GM23338 (cell line): ENCODE measurements at regions not wholly inside any gene's neighbourhood (a gene's known extent, or its start where the extent isn't known, plus 50 kb on each side); places are given as distances from the start of the nearest gene placed in this dataset.
A peak's percentile ranks its signal among the peaks of the same experiment; 100 is the strongest.

Source experiments
- ATAC-seq: fragments of 200-7000 bp; cut with Tn5 transposase; 3 replicates; pipeline ENCODE4 v1.9.1; 2020
- DNase-seq: peaks from one replicate; pipeline ENCODE4 v3.0.0-alpha.2; 2015; ENCODE audit warnings: low spot score
- H2AFZ ChIP-seq: fragments of 200-600 bp; sonication (generic); 2 replicates; pipeline ENCODE4 v1.8.0; 2016; ENCODE audit warnings: antibody characterized with exemption, mild to moderate bottlenecking, moderate library complexity
- H3F3A ChIP-seq: fragments of 200-600 bp; sonication (generic); replicated peaks from 2 replicates; pipeline ENCODE4 v1.8.0; 2017; ENCODE audit warnings: antibody characterized with exemption, mixed run types, low read depth
- H3K27ac ChIP-seq: fragments of 200-600 bp; sonication (generic); 2 replicates; pipeline ENCODE4 v1.6.1; 2016; ENCODE audit warnings: low read depth
- H3K27me3 ChIP-seq: fragments of 200-600 bp; sonication (generic); 2 replicates; pipeline ENCODE4 v1.8.0; 2016; ENCODE audit warnings: mild to moderate bottlenecking, mixed run types, moderate library complexity; ENCODE audit not compliant: insufficient read depth
- H3K36me3 ChIP-seq: fragments of 200-600 bp; sonication (generic); 2 replicates; pipeline ENCODE4 v1.8.0; 2016; ENCODE audit warnings: mild to moderate bottlenecking; ENCODE audit not compliant: insufficient read depth
- H3K4me1 ChIP-seq: fragments of 200-600 bp; sonication (generic); 2 replicates; pipeline ENCODE4 v1.8.0; 2016; ENCODE audit warnings: mild to moderate bottlenecking, moderate library complexity; ENCODE audit not compliant: insufficient read depth
- H3K4me2 ChIP-seq: fragments of 200-600 bp; sonication (generic); 2 replicates; pipeline ENCODE4 v1.7.1; 2017; ENCODE audit warnings: mixed run types
- H3K4me3 ChIP-seq: fragments of 200-600 bp; sonication (generic); 2 replicates; pipeline ENCODE4 v1.6.1; 2016; ENCODE audit warnings: mixed run types
- H3K79me2 ChIP-seq: fragments of 200-600 bp; sonication (generic); replicated peaks from 2 replicates; pipeline ENCODE4 v1.8.0; 2017; ENCODE audit warnings: mild to moderate bottlenecking; ENCODE audit not compliant: insufficient read depth
- H3K9me2 ChIP-seq: fragments of 200-600 bp; sonication (generic); 2 replicates; pipeline ENCODE4 v1.8.0; 2017; ENCODE audit not compliant: insufficient read depth
- H4K20me1 ChIP-seq: fragments of 200-600 bp; sonication (generic); replicated peaks from 2 replicates; pipeline ENCODE4 v1.8.0; 2017; ENCODE audit warnings: mild to moderate bottlenecking; ENCODE audit not compliant: insufficient read depth
- H3K27ac Mint-ChIP-seq: 2 replicates; pipeline ENCODE4 v1.8.0; 2020; ENCODE audit warnings: inconsistent platforms, mild to moderate bottlenecking, moderate library complexity, mixed read lengths
- H3K27me3 Mint-ChIP-seq: 3 replicates; pipeline ENCODE4 v1.8.0; 2022; ENCODE audit warnings: low read depth, mild to moderate bottlenecking, moderate library complexity, mixed read lengths, inconsistent platforms; ENCODE audit not compliant: insufficient read depth, poor library complexity
- H3K36me3 Mint-ChIP-seq: 3 replicates; pipeline ENCODE4 v1.8.0; 2021; ENCODE audit warnings: low read depth, mild to moderate bottlenecking, inconsistent platforms, moderate library complexity, mixed read lengths
- H3K4me1 Mint-ChIP-seq: 3 replicates; pipeline ENCODE4 v1.8.0; 2020; ENCODE audit warnings: mild to moderate bottlenecking, inconsistent platforms, mixed read lengths
- H3K4me3 Mint-ChIP-seq: 3 replicates; pipeline ENCODE4 v1.8.0; 2021; ENCODE audit warnings: moderate library complexity, mild to moderate bottlenecking, inconsistent platforms, mixed read lengths
- H3K9me3 Mint-ChIP-seq: 3 replicates; pipeline ENCODE4 v1.8.0; 2020; ENCODE audit warnings: moderate library complexity, mild to moderate bottlenecking, inconsistent platforms, mixed read lengths
- CREB1 ChIP-seq: fragments of 250-450 bp; sonication (Bioruptor Pico); IDR thresholded peaks from 2 replicates; pipeline ENCODE4 v1.5.0; 2020; ENCODE audit warnings: low read depth, mild to moderate bottlenecking, moderate library complexity
- ETS1 ChIP-seq: IDR thresholded peaks from 2 replicates; pipeline ENCODE4 v1.6.1; 2016; ENCODE audit warnings: antibody characterized with exemption
- JUNB ChIP-seq: IDR thresholded peaks from one replicate; pipeline ENCODE4 v1.6.1; 2016; ENCODE audit warnings: antibody characterized with exemption; ENCODE audit not compliant: unreplicated experiment
- NANOG ChIP-seq: IDR thresholded peaks from 2 replicates; pipeline ENCODE4 v1.6.1; 2016; ENCODE audit warnings: antibody characterized with exemption, borderline replicate concordance
- POLR2AphosphoS5 ChIP-seq: IDR thresholded peaks from 2 replicates; pipeline ENCODE4 v1.6.1; 2016; ENCODE audit warnings: antibody characterized with exemption, low read depth
- ZNF331 ChIP-seq: fragments of 250-450 bp; sonication (Bioruptor Pico); IDR thresholded peaks from 2 replicates; pipeline ENCODE4 v1.5.0; 2020; ENCODE audit warnings: low read depth, mild to moderate bottlenecking, moderate library complexity
- TF ChIP-seq, protein P1 (sequence below): fragments of 250-450 bp; sonication (Bioruptor Pico); IDR thresholded peaks from 2 replicates; pipeline ENCODE4 v1.5.0; 2020; ENCODE audit warnings: mild to moderate bottlenecking, moderate library complexity

DNA sequence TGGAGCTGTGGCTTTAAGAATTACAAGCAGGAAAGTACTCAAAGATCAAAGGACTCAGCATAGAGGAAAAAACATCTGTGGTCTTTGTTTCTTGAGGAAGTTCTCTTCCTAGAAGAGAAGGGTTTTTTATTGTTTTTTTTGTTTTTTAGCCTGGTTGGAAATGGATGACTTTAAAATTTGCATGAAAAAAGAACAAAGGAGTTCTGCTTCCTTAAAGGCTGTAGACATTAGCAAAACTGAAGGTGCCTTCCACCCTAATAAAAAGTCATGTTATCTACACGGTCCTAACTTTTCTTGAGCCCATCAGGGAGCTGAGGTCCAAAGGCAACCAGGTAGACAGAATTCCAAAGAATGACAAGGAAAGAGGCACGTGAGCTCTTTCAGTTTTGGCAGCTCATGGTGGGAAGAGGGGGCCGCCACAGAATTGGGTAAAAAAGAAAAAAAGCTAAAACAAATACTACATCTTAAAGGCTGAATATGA is 356.6 kb downstream of the SH2D4B start:
- H3K36me3 Mint-ChIP-seq, result no peaks in the 10 kb centered on the region
- H3K4me3 ChIP-seq, result peak overlapping the region; percentile 25
- peaks cover 69% of the 10 kb centered on the region for H3K4me1 ChIP-seq
- no peak overlapping the region; the same call in 1 of the 2 replicates for H3K27ac Mint-ChIP-seq
- no peaks in the 10 kb centered on the region for H3K79me2 ChIP-seq
- no peaks in the 10 kb centered on the region; the same call in 2 of the 3 replicates for H3K9me3 Mint-ChIP-seq
- peaks cover 63% of the 10 kb centered on the region for H3K27me3 ChIP-seq
- TF ChIP-seq ETS1, result peak; percentile 37; the same call in 1 of the 2 replicates
- TF ChIP-seq JUNB, result no peak
- peak; percentile 92 for TF ChIP-seq NANOG
- TF ChIP-seq POLR2AphosphoS5, result 0 out of 2 replicates have a peak, but pooled peaks have one; percentile 36
- TF ChIP-seq, protein P1, sequence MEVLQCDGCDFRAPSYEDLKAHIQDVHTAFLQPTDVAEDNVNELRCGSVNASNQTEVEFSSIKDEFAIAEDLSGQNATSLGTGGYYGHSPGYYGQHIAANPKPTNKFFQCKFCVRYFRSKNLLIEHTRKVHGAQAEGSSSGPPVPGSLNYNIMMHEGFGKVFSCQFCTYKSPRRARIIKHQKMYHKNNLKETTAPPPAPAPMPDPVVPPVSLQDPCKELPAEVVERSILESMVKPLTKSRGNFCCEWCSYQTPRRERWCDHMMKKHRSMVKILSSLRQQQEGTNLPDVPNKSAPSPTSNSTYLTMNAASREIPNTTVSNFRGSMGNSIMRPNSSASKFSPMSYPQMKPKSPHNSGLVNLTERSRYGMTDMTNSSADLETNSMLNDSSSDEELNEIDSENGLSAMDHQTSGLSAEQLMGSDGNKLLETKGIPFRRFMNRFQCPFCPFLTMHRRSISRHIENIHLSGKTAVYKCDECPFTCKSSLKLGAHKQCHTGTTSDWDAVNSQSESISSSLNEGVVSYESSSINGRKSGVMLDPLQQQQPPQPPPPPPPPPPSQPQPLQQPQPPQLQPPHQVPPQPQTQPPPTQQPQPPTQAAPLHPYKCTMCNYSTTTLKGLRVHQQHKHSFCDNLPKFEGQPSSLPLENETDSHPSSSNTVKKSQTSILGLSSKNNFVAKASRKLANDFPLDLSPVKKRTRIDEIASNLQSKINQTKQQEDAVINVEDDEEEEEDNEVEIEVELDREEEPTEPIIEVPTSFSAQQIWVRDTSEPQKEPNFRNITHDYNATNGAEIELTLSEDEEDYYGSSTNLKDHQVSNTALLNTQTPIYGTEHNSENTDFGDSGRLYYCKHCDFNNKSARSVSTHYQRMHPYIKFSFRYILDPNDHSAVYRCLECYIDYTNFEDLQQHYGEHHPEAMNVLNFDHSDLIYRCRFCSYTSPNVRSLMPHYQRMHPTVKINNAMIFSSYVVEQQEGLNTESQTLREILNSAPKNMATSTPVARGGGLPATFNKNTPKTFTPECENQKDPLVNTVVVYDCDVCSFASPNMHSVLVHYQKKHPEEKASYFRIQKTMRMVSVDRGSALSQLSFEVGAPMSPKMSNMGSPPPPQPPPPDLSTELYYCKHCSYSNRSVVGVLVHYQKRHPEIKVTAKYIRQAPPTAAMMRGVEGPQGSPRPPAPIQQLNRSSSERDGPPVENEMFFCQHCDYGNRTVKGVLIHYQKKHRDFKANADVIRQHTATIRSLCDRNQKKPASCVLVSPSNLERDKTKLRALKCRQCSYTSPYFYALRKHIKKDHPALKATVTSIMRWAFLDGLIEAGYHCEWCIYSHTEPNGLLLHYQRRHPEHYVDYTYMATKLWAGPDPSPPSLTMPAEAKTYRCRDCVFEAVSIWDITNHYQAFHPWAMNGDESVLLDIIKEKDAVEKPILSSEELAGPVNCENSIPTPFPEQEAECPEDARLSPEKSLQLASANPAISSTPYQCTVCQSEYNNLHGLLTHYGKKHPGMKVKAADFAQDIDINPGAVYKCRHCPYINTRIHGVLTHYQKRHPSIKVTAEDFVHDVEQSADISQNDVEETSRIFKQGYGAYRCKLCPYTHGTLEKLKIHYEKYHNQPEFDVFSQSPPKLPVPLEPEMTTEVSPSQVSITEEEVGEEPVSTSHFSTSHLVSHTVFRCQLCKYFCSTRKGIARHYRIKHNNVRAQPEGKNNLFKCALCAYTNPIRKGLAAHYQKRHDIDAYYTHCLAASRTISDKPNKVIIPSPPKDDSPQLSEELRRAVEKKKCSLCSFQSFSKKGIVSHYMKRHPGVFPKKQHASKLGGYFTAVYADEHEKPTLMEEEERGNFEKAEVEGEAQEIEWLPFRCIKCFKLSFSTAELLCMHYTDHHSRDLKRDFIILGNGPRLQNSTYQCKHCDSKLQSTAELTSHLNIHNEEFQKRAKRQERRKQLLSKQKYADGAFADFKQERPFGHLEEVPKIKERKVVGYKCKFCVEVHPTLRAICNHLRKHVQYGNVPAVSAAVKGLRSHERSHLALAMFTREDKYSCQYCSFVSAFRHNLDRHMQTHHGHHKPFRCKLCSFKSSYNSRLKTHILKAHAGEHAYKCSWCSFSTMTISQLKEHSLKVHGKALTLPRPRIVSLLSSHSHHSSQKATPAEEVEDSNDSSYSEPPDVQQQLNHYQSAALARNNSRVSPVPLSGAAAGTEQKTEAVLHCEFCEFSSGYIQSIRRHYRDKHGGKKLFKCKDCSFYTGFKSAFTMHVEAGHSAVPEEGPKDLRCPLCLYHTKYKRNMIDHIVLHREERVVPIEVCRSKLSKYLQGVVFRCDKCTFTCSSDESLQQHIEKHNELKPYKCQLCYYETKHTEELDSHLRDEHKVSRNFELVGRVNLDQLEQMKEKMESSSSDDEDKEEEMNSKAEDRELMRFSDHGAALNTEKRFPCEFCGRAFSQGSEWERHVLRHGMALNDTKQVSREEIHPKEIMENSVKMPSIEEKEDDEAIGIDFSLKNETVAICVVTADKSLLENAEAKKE (CRISPR knock-in tag), result peak; percentile 86
- no peak for TF ChIP-seq ZNF331 (CRISPR knock-in tag)
- TF ChIP-seq CREB1 (CRISPR knock-in tag), result 0 out of 2 replicates have a peak, but pooled peaks have one; percentile 24
- peaks cover 75% of the 10 kb centered on the region for H3K4me1 Mint-ChIP-seq
- H2AFZ ChIP-seq, result no peak overlapping the region
- no peak overlapping the region for H3K27ac ChIP-seq
- DNase-seq, result peak; percentile 89
- ATAC-seq, result peak; percentile 84
- peaks cover 55% of the 10 kb centered on the region for H3K27me3 Mint-ChIP-seq
- no peaks in the 10 kb centered on the region for H4K20me1 ChIP-seq
- no peaks in the 10 kb centered on the region for H3K9me2 ChIP-seq
- peak overlapping the region; percentile 30 for H3K4me3 Mint-ChIP-seq
- H3K4me2 ChIP-seq, result peak overlapping the region; percentile 1
- no peaks in the 10 kb centered on the region for H3F3A ChIP-seq
- no peaks in the 10 kb centered on the region for H3K36me3 ChIP-seq
